Testis (tissue), 2 donors: ENCODE measurements at regions not wholly inside any gene's neighbourhood (a gene's known extent, or its start where the extent isn't known, plus 50 kb on each side); places are given as distances from the start of the nearest gene placed in this dataset.

Source experiments
- CTCF ChIP-seq, 3 experiments: fragments of 450-650 bp in 2 of 3; fragments of 200-600 bp in 1 of 3; sonication (generic) in 1 of 3; IDR thresholded peaks; one replicate each; pipeline ENCODE4 v1.5.1; 2016 to 2019; ENCODE audit warnings: antibody characterized with exemption in 3 of 3, mild to moderate bottlenecking in 2 of 3, moderate library complexity in 1 of 3
- POLR2A ChIP-seq: fragments of 450-650 bp; IDR thresholded peaks from one replicate; pipeline ENCODE4 v1.6.1; 2017; ENCODE audit warnings: antibody characterized with exemption, mild to moderate bottlenecking, moderate library complexity

- TF ChIP-seq CTCF (IDR thresholded peaks at IDR 0.05) (no peak), POLR2A (no peak)
These were observed 478.4 kb upstream of the IGFBP7 start for GRCh38 chr4:57588557-57588956.
